ENCODE measurements at regions not wholly inside any gene's neighbourhood (a gene's known extent, or its start where the extent isn't known, plus 50 kb on each side); places are given as distances from the start of the nearest gene placed in this dataset.

GRCh38 chr20:16123623-16124022, 449.6 kb downstream of the KIF16B start:
- DNase-seq (ENCODE audit: low read depth) = peak; percentile 29

- no peak for DNase-seq (ENCODE audit: low read depth)
Observed at GRCh38 chr20:16119909-16120308, 453.3 kb downstream of the KIF16B start.

- DNase-seq (ENCODE audit: low read depth) = no peak
Observed at GRCh38 chr20:16115911-16116552, 457.2 kb downstream of the KIF16B start.

- DNase-seq (ENCODE audit: low read depth) = no peak
Observed at GRCh38 chr20:16113736-16114135, 459.5 kb downstream of the KIF16B start.

GRCh38 chr20:16111852-16112412, 461.3 kb downstream of the KIF16B start:
- no peak for DNase-seq (ENCODE audit: low read depth)

DNA sequence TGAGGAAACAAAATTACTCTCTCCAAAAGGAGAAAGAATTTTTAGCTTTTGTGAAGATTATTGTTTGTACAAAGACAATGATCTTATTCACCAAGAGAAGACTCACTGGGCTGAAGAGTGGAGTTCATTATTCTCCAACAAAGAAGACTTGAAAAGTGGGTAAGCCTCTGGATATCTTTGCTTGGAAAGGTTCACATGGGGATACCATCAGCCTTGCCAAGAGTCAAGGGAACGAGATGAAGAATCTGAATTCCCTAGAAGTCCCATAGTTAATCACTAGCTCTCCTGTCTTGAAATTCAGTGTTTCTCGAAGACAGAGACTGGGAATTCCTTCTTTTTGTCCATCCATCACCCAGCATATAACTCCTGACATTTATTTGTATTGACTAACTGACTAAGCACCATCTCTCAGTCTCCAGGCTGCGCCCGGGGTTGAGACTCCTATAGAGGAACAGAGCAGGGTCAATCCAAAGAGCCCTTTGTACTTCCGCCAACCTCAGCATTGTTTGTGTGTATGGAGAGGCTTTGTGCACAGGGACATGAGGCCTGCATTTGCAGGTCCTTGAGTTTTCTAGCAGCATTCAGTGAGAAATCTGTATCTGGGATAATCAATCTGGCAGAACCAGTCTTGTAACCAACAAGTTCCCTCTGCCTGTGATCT, 461.9 kb downstream of the KIF16B start:
- no peak for DNase-seq (ENCODE audit: low read depth)

GRCh38 chr20:16107172-16107870, 465.9 kb downstream of the KIF16B start:
- DNase-seq (ENCODE audit: low read depth) = no peak

- no peak for DNase-seq (ENCODE audit: low read depth)
Observed at GRCh38 chr20:16106191-16106849, 466.9 kb downstream of the KIF16B start.

DNA sequence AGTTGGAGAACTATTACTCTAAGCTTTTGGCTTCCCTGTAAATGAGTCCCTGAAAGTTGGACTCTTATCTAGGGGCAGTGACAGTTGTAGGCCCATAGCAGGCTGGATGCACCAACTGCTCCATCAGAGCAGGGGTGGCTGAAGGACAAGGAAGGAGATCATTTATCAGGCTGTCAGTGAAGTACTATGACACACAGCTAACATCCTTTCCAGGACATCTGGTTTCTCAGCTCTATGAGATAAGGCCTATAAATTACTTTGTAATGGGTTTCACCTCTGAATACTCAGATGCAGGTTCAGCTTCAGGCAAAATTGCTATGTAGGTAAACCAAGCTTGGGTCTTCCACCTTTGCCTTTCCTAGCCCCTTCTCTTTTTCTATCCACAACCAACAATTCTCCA, 468.5 kb downstream of the KIF16B start:
- no peak for DNase-seq (ENCODE audit: low read depth)

Measured in LHCN-M2 (cell line).